ENCODE measurements at regions not wholly inside any gene's neighbourhood (a gene's known extent, or its start where the extent isn't known, plus 50 kb on each side); places are given as distances from the start of the nearest gene placed in this dataset.

GRCh38 chr4:182090186-182090585, 153.0 kb upstream of the TENM3 start:
- no peak overlapping the region for H3K27ac ChIP-seq
- ATAC-seq = no peak
- H3K9me3 ChIP-seq = no peaks in the 10 kb centered on the region
- TF ChIP-seq CTCF (IDR thresholded peaks at IDR 0.05) = no peak
- H3K4me3 ChIP-seq = no peak overlapping the region
- 80 to 84% (median 82%) methylated on average over 5 of the region's 5 CpGs for WGBS, 4 donors
- DNase-seq = no peak
- intact Hi-C loops (cut with DNase I) = no loop called here
- no peaks in the 10 kb centered on the region for H3K36me3 ChIP-seq
- H3K27me3 ChIP-seq = no peaks in the 10 kb centered on the region
- H3K4me1 ChIP-seq = no peaks in the 10 kb centered on the region

- intact Hi-C loops (cut with DNase I) = no loop called here
- TF ChIP-seq POLR2A (IDR thresholded peaks at IDR 0.05) = no peak
- no peak for TF ChIP-seq CTCF (IDR thresholded peaks at IDR 0.05)
- no peaks in the 10 kb centered on the region for H3K36me3 ChIP-seq
- H3K9me3 ChIP-seq = no peaks in the 10 kb centered on the region
- WGBS, 4 donors = 77 to 85% (median 78%) methylated on average over 5 of the region's 5 CpGs
- no peak overlapping the region for H3K27ac ChIP-seq
- DNase-seq (no peak), ATAC-seq (no peak)
- H3K4me1 ChIP-seq = no peaks in the 10 kb centered on the region
- H3K4me3 ChIP-seq = no peak overlapping the region
- H3K27me3 ChIP-seq = no peaks in the 10 kb centered on the region
These were observed 152.1 kb upstream of the TENM3 start for GRCh38 chr4:182091128-182091527.

GRCh38 chr4:182093431-182093831, 149.8 kb upstream of the TENM3 start:
- Histone ChIP-seq H3K4me3 (no peak overlapping the region), H3K27ac (no peak overlapping the region), H3K9me3 (peaks cover 0 to 4% (median 0%) of the 10 kb centered on the region in 12 donors), H3K36me3 (no peaks in the 10 kb centered on the region), H3K4me1 (no peaks in the 10 kb centered on the region), H3K27me3 (no peaks in the 10 kb centered on the region)
- ATAC-seq = no peak
- no peak for DNase-seq
- intact Hi-C loops (cut with DNase I) = no loop called here
- TF ChIP-seq CTCF (IDR thresholded peaks at IDR 0.05) = no peak
- no peak for TF ChIP-seq POLR2A (IDR thresholded peaks at IDR 0.05)
- WGBS, 4 donors = 65 to 80% (median 69%) methylated on average over 7 of the region's 7 CpGs

- Histone ChIP-seq H3K27me3 (no peaks in the 10 kb centered on the region), H3K4me1 (no peaks in the 10 kb centered on the region), H3K36me3 (no peaks in the 10 kb centered on the region), H3K9me3 (peaks cover 0 to 4% (median 0%) of the 10 kb centered on the region in 12 donors), H3K4me3 (no peak overlapping the region), H3K27ac (no peak overlapping the region)
- ATAC-seq (no peak), DNase-seq (no peak)
- intact Hi-C loops (cut with DNase I) = no loop called here
- 76 to 82% (median 77%) methylated on average over 3 of the region's 3 CpGs for WGBS, 4 donors
- TF ChIP-seq POLR2A (IDR thresholded peaks at IDR 0.05) (no peak), CTCF (IDR thresholded peaks at IDR 0.05) (no peak)
These were observed 149.3 kb upstream of the TENM3 start for GRCh38 chr4:182093935-182094334.

Measured in heart left ventricle (tissue), 16 donors.